HL-60/S4 treated with retinoic acid at 250 ng/mL for 4 days and 3 days (cell line): ENCODE measurements at regions not wholly inside any gene's neighbourhood (a gene's known extent, or its start where the extent isn't known, plus 50 kb on each side); places are given as distances from the start of the nearest gene placed in this dataset.

Experiments used
- in situ Hi-C: fragments of 300-500 bp; cut with MboI; formaldehyde crosslinking; loops from 2 replicates; pipeline ENCODE4 v1.7.0; 2022; ENCODE audit warnings: low sequenced_read_pairs

DNA sequence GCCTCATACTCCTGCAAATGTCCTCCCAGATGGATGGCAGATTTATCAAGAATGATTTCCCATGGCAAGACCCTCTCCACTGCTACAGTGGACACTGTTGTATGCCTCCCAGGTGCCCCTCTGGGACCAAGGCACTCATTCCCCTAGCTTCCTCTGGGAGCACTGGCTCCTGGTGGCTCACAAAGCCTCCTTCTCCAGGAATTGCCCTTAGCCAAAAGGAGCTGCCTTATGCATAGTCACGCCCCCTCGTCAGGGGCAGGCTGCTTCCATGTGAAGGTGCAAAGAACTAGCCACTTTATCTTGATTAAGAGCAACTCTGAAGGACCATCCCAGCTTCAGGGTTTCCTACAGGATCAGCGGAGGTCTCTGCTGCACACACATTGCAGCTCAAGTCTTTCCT, 358.1 kb downstream of the CDK5RAP2 start:
- in situ Hi-C loops: no loop called here

DNA sequence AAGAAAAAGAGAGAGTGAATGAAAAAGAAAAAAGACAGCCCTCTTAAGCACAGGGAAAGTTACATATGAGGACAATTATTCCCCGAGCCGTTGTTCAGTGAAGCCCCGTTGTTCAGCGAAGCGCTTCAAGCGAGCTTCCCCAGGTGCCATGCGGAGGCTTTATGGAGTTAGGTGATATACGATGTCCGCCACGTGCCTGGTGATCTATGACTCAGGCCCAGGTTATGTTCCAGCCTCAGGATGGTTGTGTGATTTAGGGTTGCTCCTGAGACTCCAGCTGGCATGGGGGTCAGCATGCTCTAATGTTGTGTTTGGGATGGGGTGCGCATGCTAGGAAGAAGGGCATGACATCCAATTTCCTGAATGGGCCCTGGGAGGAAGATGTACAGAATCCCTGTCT, 365.6 kb downstream of the CDK5RAP2 start:
- in situ Hi-C loops: no loop called here

DNA sequence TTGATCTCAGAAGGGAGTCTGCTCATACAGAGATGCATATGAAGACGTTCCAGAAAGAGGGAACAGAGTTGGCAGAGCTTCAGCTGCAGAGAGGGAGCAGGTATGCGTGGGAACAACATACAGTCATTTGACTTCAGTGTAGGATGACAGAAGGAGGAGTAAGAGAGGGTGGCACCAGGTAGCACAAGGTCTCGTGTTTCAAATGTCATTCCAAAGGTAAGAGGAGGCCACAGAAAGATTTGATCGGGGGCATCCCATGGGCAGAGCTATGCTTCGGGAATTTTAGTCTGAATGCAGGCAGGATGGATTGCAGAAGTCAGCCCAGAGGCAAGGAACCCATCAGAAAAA, 367.1 kb downstream of the CDK5RAP2 start:
- in situ Hi-C loops: no loop called here

DNA sequence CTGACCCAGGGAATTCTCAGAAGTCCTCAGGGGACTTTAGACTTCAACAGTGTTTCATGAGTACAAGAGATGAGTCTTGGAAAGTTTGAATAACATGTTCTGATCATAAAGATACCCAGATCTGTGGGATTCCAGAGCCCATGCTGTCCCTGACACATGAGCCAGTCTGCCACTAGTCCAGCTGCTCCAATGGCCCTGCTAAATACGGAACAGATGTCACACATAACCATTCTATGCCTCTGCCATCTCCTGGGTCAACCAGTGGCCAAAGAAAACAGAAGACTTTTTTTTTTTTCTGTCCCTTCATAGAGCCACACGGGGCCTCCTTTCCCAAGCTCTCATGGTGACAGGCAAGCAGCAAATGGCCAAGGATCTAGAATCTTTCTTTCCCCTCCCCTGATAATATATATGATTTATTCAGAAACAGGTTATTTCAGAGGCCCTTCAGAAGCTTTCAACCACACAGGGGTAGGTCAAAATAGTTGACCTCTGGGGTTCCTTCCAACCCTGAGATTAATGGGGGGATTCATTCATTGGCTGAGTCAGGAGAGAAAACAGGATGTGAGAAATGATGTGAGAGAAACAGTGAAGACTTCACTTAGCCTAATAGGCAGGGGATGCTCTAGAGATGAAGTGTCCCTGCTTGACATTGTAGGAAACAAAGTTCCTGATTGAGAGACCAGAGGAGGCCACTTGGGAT, 367.7 kb downstream of the CDK5RAP2 start:
- in situ Hi-C loops: no loop called here

DNA sequence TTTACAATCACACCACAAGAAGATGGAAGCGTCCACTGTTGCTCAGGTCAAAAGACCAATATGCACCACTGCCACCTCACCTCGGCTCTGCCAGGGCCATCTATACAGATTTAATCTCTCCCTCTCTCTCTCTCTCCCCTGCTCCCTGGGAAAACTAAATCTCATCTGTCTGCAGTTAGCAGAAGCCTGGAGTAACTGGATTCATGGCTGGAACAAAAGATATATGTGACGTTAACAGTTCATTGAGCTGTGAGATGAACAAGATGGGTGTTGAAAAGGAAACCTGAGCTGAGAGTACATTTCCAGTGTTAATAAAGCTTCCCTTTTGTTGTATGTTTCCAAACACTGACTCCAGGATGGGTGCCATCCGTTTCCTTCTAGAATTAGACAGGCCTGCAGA, 369.7 kb downstream of the CDK5RAP2 start:
- in situ Hi-C loops: no loop called here

DNA sequence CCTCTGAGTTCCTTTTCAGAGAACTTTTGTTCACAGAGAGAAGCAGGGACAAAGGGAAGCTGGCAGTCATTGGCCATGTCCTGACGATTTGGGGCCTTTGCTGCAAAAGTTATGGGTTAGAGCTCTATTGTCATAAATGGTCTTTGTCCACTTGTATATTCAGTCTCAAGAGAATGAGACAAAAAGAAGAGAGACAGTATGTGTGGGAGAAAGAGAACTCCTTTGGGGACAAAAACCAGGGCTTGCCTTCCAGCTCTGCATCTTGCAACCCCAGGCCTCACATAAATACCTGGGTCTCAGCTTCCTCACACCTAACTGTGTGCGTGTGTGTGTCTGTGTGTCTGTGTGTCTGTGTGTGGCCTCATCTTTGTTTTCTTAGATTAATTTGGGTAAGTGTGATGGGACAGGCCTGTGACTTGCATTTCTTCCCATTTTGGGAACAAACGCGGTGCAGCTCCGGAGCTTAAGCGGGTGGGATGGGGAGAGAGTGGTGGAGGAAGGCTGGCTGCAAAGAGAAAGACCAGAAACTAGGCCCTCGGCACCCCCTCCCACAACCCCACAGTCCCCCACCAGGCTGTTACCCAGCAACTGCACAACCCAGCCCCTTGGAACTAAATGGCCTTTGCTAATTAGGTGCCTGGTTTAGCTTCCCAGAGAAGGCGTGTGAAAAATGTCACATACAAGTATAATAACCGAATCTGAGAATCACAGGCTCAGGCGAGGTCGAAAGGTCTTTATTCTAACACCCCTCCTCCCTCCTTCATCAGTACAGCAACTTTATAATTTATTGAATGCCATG, 376.9 kb downstream of the CDK5RAP2 start:
- in situ Hi-C loops: no loop called here

DNA sequence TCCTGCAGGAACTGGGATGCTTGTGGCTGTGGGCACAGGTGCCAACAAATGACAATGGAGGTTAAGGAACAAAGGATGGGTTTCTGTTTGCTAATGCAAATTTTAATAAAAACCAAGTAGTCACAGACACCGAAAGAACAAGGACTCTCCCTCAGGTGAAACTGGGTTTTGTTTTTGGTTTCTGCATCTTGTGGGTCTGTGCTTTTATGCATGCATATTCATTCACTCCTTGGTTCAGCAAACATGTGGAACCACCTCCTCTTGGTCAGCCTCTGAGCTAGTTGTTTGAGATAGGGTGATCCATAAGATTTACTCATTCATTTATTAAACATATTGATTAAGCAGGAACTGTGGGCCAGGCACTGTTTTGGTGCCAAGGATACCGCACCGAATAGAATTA, 381.9 kb downstream of the CDK5RAP2 start:
- in situ Hi-C loops: no loop called here

DNA sequence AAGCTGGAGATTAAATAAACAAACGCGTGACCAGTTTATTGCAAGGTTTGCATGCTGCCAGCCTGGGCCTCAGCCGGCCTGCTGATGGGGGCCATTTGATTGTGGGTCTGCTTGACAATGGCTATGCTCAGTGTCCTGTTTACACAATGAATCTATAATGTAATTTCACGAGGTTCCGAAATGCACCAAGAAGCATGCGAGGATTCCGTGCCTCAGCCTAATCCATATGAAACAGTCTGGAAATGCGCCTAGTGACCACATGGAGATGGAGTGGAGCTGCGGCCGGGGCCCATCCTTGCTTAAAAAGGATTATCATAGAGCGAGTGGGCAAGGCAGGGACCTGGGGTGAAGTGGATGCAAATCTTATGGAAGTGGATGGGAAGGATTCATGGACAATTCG, 382.4 kb downstream of the CDK5RAP2 start:
- in situ Hi-C loops: no loop called here

DNA sequence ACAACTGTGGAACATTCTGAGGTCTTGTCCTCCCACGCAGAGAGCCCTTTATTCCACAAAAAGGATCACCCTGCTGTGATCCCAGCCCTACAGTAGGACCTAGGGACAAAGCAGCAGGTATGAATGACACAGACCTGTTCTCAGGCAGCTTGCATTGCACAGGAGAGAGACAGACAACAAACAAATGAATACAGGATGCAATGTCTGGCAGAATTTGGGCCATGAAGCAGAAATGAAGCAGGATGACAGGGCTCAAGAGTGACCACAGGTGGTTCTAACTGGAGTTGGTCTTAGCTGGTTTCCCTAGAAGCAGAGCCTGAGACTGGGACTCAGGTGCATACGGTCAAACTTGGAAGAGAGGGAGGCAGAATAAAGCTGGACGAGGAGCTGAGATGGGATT, 388.8 kb downstream of the CDK5RAP2 start:
- in situ Hi-C loops: no loop called here

DNA sequence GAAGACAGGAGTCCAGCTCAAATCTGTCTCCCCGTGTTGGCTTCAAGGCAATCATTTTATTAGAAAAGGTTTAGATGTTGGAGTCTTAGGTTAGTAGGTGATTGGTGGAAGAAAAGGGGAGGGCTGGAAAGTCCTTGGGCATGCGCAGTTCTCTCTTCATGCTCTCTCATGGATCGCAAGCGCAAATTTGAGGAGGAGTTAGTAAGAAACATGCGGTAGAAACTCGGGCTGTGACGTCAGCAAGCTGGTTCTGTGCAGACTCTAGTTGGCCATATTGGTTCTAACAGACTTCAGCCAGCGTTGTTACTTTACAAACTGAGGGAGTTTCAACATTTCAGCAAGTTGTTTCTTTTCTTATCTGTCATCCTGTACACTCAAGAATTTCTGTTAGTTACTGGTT, 392.2 kb downstream of the CDK5RAP2 start:
- in situ Hi-C loops: no loop called here

DNA sequence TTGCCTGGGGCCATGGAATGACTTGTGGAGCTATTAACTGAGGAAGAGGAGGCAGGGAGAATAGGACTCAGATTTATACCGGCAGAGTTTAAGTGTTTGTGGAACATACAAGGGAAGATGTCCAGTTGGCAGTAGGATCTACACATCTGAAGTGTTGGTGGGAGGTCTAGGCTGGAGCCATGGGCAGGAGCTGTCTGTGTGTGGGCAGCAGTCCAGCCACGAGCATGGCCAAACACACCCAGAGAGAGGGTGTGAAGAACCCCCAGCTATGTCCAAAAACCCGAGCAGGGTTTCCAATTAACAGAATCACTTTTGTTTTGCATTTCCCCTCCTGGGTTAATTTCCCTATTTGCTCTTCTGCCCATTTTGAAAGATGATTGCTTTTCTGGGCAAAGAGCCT, 393.7 kb downstream of the CDK5RAP2 start:
- in situ Hi-C loops: no loop called here

DNA sequence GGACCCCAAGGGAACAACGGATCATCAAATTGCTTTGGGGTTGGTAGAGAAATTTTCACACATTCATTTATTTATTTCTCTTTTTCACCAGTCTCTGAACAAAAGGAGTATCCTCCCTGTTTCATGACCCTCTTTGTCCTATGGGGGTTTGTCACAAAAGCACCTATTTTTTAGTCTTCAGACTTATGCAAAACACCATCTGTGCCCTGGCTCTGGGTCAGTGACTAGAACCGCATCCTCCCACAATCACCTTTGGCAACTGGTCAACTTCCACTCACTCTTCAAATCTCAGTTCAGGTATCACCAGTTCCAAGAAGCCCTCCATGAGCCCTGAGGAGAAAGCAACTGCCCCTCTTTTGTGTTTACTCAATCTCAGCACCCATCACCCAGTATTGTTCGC, 395.7 kb downstream of the CDK5RAP2 start:
- in situ Hi-C loops: no loop called here

DNA sequence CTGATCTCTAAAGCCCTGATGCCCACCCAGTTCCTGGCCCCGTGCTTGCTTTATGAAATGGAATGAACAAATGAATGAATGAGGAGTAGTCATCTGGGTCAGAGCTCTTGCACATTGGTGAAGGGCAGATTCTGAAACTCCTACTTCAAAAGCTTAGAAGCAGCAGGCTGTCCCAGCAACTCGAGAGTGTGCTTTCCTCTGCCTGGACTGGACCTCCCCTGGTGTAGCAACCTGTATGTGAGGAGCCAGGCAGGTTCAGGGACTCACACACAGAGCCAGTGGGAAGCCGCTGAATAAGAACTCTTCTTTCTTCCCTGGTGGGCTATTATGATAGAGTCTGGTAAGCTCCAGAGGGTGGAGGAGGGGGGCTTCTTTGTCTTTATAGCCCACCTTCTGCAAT, 396.4 kb downstream of the CDK5RAP2 start:
- in situ Hi-C loops: no loop called here

DNA sequence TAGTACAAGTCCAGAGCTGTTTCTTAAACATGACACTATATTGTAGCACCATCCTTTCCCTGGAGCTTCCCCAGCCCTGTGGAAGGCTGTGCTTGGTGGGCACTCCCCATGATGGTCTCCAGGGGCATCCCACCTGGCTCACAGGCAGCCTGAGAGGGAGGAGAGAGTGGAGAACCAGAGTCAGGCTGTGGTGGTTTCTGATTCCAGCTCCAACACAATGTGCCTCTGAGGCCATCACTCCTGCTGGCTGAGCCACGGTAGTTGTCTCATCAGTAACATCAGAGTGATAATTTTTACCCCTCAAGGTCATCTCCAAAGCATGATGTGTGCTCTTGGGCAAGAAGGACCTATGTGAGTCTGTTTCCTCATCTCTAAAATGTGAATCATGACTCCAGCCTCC, 398.0 kb downstream of the CDK5RAP2 start:
- in situ Hi-C loops: no loop called here

DNA sequence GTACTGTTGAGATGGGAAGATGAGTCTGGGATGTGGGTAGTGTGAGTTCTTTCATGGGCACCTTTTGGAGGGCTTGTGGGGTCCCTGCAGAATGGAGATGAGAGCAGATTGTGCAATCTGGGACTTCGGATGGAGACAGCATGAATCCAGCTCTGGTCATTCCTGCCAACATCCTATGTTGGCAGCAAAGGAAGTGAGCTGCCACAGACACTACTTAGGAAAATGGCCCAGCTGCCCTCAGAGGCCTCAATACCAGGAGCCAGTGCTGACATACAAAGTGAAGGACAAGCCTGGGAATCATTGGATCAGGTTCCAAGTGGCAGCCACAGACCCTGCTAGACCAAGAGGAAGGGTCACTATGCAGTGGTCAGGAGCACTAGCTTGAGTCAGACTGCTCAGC, 402.8 kb downstream of the CDK5RAP2 start:
- in situ Hi-C loops: no loop called here

DNA sequence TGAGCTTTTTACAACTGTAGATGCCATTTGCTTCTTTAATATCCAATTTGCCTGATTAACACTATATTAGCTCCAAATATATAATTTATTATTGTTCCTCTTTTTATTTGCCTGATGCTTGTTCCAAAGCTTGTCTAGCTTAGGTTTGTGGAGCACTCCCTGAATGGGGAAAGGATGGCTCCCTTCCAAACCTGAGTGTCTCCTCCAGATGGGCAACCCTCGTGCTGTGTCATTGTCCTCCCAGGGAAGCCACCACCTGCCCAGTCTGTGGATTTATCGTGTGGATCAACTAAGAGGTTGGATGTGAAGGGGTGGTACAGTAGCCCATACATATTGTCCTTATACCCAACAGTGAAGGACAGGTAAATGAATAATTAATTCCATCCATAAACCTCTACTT, 404.9 kb downstream of the CDK5RAP2 start:
- in situ Hi-C loops: no loop called here

DNA sequence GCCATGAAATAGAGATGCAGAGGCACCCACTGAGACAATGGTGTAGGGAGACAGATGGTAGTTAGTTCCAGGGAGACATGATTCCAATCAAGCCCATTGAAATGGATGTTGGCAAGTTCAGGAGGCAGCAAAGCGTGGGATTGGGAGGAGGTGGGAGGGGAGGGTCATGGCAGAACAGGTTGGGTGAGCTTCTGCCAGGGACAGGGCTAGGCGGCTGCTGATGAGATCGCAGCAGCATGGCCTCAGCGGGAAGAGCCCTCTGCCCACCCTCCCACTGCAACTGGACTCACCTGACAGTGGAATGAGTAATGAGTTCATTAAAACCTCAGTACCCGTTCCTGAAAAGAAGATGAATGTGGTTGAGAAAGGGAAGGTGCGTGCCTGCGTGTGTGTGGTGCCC, 418.2 kb downstream of the CDK5RAP2 start:
- in situ Hi-C loops: no loop called here

DNA sequence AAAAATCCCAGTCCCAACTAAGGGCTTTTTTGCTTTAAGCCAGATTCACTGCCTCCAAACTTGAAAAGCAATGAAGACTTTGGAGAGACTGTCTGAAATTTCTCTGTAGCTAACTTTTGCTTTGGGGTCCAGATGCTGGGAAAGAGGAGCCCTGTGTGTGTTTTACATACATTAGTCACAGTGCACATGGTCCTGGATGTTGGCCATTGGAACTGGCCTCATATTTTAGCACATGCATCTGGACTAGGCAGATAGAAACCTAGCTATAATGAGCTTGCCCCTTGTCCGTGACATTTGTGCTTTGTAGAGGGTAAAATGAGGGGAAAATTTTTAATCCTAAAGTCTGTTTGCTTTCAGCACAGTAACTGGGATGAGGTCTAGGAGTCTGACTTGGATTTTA, 421.7 kb downstream of the CDK5RAP2 start:
- in situ Hi-C loops: no loop called here

DNA sequence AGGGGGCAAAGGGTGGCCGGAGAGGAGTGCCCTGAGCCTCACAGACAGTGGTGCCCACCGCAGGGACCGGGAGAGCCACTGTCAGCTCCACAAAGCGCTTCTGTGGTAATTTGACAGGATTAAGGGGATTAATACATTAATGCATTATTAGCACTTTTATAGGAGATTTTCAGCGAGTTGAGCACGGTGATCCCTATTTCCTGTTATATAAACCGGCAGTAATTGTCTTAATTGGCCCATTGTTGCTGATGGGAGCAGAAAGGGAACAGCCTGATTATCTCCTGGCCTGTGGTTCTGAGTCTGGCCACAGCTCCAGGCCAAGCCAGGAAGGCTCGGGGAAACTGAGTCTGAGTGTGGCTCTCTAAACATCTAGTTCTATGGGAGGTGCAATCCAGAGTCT, 423.6 kb downstream of the CDK5RAP2 start:
- in situ Hi-C loops: no loop called here

DNA sequence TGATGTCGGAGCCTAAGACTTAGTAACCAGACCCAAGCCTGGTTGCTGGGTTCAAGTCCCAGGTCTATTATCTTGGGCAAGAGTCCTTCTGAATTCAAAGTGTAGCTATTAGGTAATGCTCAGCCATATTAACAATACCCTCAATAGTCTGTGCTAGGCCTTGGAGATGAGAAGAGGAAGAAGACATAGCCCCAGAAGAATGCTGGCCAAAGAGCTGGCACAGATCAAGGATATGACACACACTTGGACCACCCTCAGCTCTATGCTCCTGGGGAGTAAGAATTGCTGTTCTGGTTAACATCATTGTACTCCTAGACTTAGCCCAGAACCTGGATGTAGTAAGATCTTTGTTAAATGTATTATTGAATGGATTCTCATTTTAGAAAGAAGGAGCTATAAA, 426.7 kb downstream of the CDK5RAP2 start:
- in situ Hi-C loops: no loop called here

DNA sequence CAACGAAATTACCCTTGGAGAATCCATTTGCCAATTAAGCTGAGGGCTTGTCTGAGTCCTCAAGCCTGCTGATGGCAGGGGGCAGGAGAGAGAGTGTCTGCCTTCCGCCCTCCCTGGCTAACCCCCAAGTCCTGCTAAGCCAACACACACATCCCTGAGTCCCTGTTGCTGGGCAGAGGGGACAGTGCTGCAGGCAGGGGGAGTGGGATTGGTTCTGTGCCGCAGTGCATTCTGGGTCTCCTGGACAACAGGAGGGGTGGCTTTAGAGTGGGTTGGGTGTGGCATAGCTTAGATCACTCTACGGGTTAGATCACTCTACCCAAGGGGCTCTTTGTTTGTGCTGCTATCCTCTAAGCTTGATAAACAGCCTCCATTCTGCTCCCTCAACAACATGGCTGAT, 427.7 kb downstream of the CDK5RAP2 start:
- in situ Hi-C loops: no loop called here

DNA sequence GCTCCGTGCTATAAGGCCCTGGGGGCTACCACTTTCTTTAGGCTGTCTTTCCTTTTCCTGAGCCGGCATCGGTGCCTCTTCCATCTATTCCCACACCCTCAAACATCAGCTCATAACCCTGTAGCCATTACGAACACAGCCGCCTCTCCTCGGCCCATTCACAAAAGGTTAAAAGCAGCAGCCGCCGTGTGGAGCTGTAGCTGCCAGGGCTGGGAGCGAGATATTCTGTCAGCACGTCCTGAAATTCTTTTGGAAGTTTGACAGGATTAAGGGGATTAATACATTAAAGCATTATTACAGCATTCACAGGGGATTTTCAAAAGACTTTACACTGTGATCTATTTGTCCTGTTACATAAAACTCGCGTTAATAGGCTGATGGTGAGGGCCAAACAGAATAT, 428.2 kb downstream of the CDK5RAP2 start:
- in situ Hi-C loops: no loop called here

DNA sequence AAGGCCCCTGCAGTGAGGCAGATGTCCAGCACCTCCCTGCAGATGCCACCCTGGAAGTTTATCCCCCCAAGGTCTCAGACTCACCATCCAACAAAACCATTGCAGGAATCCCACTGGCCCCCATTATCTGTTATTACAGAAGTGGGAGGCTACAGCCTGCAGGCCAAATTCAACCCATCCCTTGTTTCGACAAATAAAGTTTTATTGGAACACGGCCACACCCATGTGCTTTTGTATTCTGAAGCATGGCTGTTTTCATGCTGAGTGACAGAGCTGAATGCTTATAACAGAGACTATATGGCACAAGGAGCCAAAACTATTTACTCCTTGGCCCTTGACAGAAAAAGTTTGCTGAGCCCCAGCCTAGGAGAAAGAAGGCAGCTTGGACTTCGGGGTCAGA, 428.8 kb downstream of the CDK5RAP2 start:
- in situ Hi-C loops: no loop called here
